ENCODE measurements at regions not wholly inside any gene's neighbourhood (a gene's known extent, or its start where the extent isn't known, plus 50 kb on each side); places are given as distances from the start of the nearest gene placed in this dataset.

- Mint-ChIP-seq H3K4me3 (ENCODE audit: low read depth) (no peak overlapping the region), H3K36me3 (ENCODE audit: insufficient read depth) (no peaks in the 10 kb centered on the region), H3K4me1 (ENCODE audit: low read depth) (peaks cover 10% of the 10 kb centered on the region), H3K27ac (peak overlapping the region; percentile 32), H3K27me3 (no peaks in the 10 kb centered on the region), H3K9me3 (ENCODE audit: low read depth) (no peaks in the 10 kb centered on the region)
- DNase-seq (ENCODE audit: low spot score, unreplicated experiment) = no peak
- TF ChIP-seq CTCF (IDR thresholded peaks at IDR 0.05; ENCODE audit: unreplicated experiment) = no peak
Measured at GRCh38 chr4:17296921-17297890, 214.7 kb downstream of the QDPR start.

GRCh38 chr4:17293901-17294300, 218.0 kb downstream of the QDPR start:
- H3K4me1 Mint-ChIP-seq (ENCODE audit: low read depth) = peaks cover 10% of the 10 kb centered on the region
- TF ChIP-seq CTCF (IDR thresholded peaks at IDR 0.05; ENCODE audit: unreplicated experiment) = no peak
- no peaks in the 10 kb centered on the region for H3K36me3 Mint-ChIP-seq (ENCODE audit: insufficient read depth)
- no peak overlapping the region for H3K27ac Mint-ChIP-seq
- no peak overlapping the region for H3K4me3 Mint-ChIP-seq (ENCODE audit: low read depth)
- no peaks in the 10 kb centered on the region for H3K27me3 Mint-ChIP-seq
- DNase-seq (ENCODE audit: low spot score, unreplicated experiment) = no peak
- H3K9me3 Mint-ChIP-seq (ENCODE audit: low read depth) = no peaks in the 10 kb centered on the region

GRCh38 chr4:17288151-17288550, 223.7 kb downstream of the QDPR start:
- no peaks in the 10 kb centered on the region for H3K27me3 Mint-ChIP-seq
- no peaks in the 10 kb centered on the region for H3K4me1 Mint-ChIP-seq (ENCODE audit: low read depth)
- H3K27ac Mint-ChIP-seq = no peak overlapping the region
- no peak for DNase-seq (ENCODE audit: low spot score, unreplicated experiment)
- H3K9me3 Mint-ChIP-seq (ENCODE audit: low read depth) = no peaks in the 10 kb centered on the region
- no peaks in the 10 kb centered on the region for H3K36me3 Mint-ChIP-seq (ENCODE audit: insufficient read depth)
- no peak for TF ChIP-seq CTCF (IDR thresholded peaks at IDR 0.05; ENCODE audit: unreplicated experiment)
- no peak overlapping the region for H3K4me3 Mint-ChIP-seq (ENCODE audit: low read depth)

GRCh38 chr4:17286752-17287460, 225.0 kb downstream of the QDPR start:
- no peaks in the 10 kb centered on the region for H3K4me1 Mint-ChIP-seq (ENCODE audit: low read depth)
- H3K36me3 Mint-ChIP-seq (ENCODE audit: insufficient read depth) = no peaks in the 10 kb centered on the region
- H3K4me3 Mint-ChIP-seq (ENCODE audit: low read depth) = no peak overlapping the region
- no peaks in the 10 kb centered on the region for H3K9me3 Mint-ChIP-seq (ENCODE audit: low read depth)
- peaks cover 6% of the 10 kb centered on the region for H3K27me3 Mint-ChIP-seq
- TF ChIP-seq CTCF (IDR thresholded peaks at IDR 0.05; ENCODE audit: unreplicated experiment) = no peak
- DNase-seq (ENCODE audit: low spot score, unreplicated experiment) = no peak
- H3K27ac Mint-ChIP-seq = no peak overlapping the region

- Mint-ChIP-seq H3K4me1 (ENCODE audit: low read depth) (no peaks in the 10 kb centered on the region), H3K4me3 (ENCODE audit: low read depth) (no peak overlapping the region), H3K27ac (no peak overlapping the region), H3K27me3 (peaks cover 6% of the 10 kb centered on the region), H3K36me3 (ENCODE audit: insufficient read depth) (no peaks in the 10 kb centered on the region), H3K9me3 (ENCODE audit: low read depth) (no peaks in the 10 kb centered on the region)
- TF ChIP-seq CTCF (IDR thresholded peaks at IDR 0.05; ENCODE audit: unreplicated experiment) = no peak
- DNase-seq (ENCODE audit: low spot score, unreplicated experiment) = no peak
Measured at GRCh38 chr4:17285747-17286146, 226.1 kb downstream of the QDPR start.

All from progenitor cell of endocrine pancreas (in vitro differentiated cells).